HG03025 (cell line): ENCODE measurements at regions not wholly inside any gene's neighbourhood (a gene's known extent, or its start where the extent isn't known, plus 50 kb on each side); places are given as distances from the start of the nearest gene placed in this dataset.
"Not testable (repeated sequence)": the region's sequence is repeated elsewhere in the genome, so short reads cannot be mapped to it uniquely, and the experiment has no call there.

ENCODE experiments used
- ATAC-seq: cut with Tn5 transposase; IDR thresholded peaks from one replicate; pipeline ENCODE4 v1.9.1; 2021; ENCODE audit warnings: mild to moderate bottlenecking, moderate library complexity; ENCODE audit not compliant: unreplicated experiment, low FRiP score

- no peak for ATAC-seq
These were observed 464.3 kb upstream of the BTBD3 start for GRCh38 chr20:11453430-11453829.

- no peak for ATAC-seq
These were observed 462.5 kb upstream of the BTBD3 start for GRCh38 chr20:11454966-11455799.

GRCh38 chr20:11457488-11457887, 460.2 kb upstream of the BTBD3 start:
- ATAC-seq: no peak

- ATAC-seq: no peak
These were observed 458.4 kb upstream of the BTBD3 start for GRCh38 chr20:11459090-11459890.

- no peak for ATAC-seq
These were observed 450.3 kb upstream of the BTBD3 start for GRCh38 chr20:11467436-11467835.

- ATAC-seq: no peak
These were observed 448.8 kb upstream of the BTBD3 start for GRCh38 chr20:11468880-11469279.

- no peak for ATAC-seq
These were observed 447.8 kb upstream of the BTBD3 start for GRCh38 chr20:11469795-11470435.

- no peak for ATAC-seq
These were observed 443.7 kb upstream of the BTBD3 start for GRCh38 chr20:11473983-11474382.

GRCh38 chr20:11483697-11484096, 434.0 kb upstream of the BTBD3 start:
- ATAC-seq: no peak

- no peak for ATAC-seq
These were observed 433.2 kb upstream of the BTBD3 start for GRCh38 chr20:11484479-11484878.

- no peak for ATAC-seq
These were observed 425.3 kb upstream of the BTBD3 start for GRCh38 chr20:11492386-11492785.

GRCh38 chr20:11492846-11493245, 424.8 kb upstream of the BTBD3 start:
- no peak for ATAC-seq

GRCh38 chr20:11496380-11496779, 421.3 kb upstream of the BTBD3 start:
- ATAC-seq: no peak

GRCh38 chr20:11497545-11497944, 420.1 kb upstream of the BTBD3 start:
- ATAC-seq: no peak

- ATAC-seq: no peak
These were observed 418.5 kb upstream of the BTBD3 start for GRCh38 chr20:11499101-11499634.

GRCh38 chr20:11502061-11502460, 415.6 kb upstream of the BTBD3 start:
- no peak for ATAC-seq

- no peak for ATAC-seq
These were observed 415.0 kb upstream of the BTBD3 start for GRCh38 chr20:11502671-11503070.

- no peak for ATAC-seq
These were observed 407.9 kb upstream of the BTBD3 start for GRCh38 chr20:11509776-11510175.

GRCh38 chr20:11511821-11512220, 405.9 kb upstream of the BTBD3 start:
- ATAC-seq: no peak

GRCh38 chr20:11513241-11513745, 404.4 kb upstream of the BTBD3 start:
- ATAC-seq: not testable (repeated sequence)

- no peak for ATAC-seq
These were observed 401.2 kb upstream of the BTBD3 start for GRCh38 chr20:11516448-11516847.
